Caco-2 (cell line): ENCODE measurements at regions not wholly inside any gene's neighbourhood (a gene's known extent, or its start where the extent isn't known, plus 50 kb on each side); places are given as distances from the start of the nearest gene placed in this dataset.

Experiments used
- BruUV-seq: library from RNA; stranded (reverse); fragments of 400-500 nt; replicated peaks from 2 replicates; lab custom pipeline; 2021; lab: Mats Ljungman, UMichigan
- CTCF ChIA-PET: fragments of 300-600 bp; sonication (Branson Sonifier 250); formaldehyde crosslinking; loops from one replicate; lab custom pipeline; 2022; ENCODE audit warnings: antibody characterized with exemption; lab: Charles Lee
- POLR2A ChIA-PET: fragments of 300-600 bp; sonication (Branson Sonifier 250); formaldehyde crosslinking; loops from one replicate; lab custom pipeline; 2022; ENCODE audit warnings: antibody characterized with exemption; lab: Charles Lee
- DNase-seq, 2 experiments: peaks; one replicate each; pipeline versions ENCODE4 v3.0.0 to v3.0.0-alpha.2; 2020 to 2022
- H3K27me3 ChIP-seq: replicated peaks from 2 replicates; pipeline ENCODE4 v1.6.0; 2011; ENCODE audit warnings: low read length; ENCODE audit not compliant: control insufficient read depth, insufficient read depth
- H3K36me3 ChIP-seq: 2 replicates; pipeline ENCODE4 v1.5.1; 2011; ENCODE audit warnings: low read length; ENCODE audit not compliant: control insufficient read depth, insufficient read depth
- H3K4me1 ChIP-seq: fragments of 250-450 bp; sonication (Bioruptor Pico); 2 replicates; pipeline ENCODE4 v1.5.1; 2020; ENCODE audit warnings: mild to moderate bottlenecking
- H3K4me3 ChIP-seq: 2 replicates; pipeline ENCODE4 v1.5.1; 2011; ENCODE audit warnings: low read depth, mild to moderate bottlenecking, control low read depth, low read length
- H3K9me3 ChIP-seq: fragments of 250-450 bp; sonication (Bioruptor Pico); 2 replicates; pipeline ENCODE4 v1.5.1; 2020; ENCODE audit warnings: mild to moderate bottlenecking, moderate library complexity
- H3K27ac Mint-ChIP-seq: one replicate; pipeline ENCODE4 v1.8.0; 2022; ENCODE audit warnings: mixed read lengths; ENCODE audit not compliant: unreplicated experiment
- H3K27me3 Mint-ChIP-seq: one replicate; pipeline ENCODE4 v1.8.0; 2022; ENCODE audit warnings: mixed read lengths; ENCODE audit not compliant: insufficient read depth, unreplicated experiment
- H3K36me3 Mint-ChIP-seq: one replicate; pipeline ENCODE4 v1.8.0; 2022; ENCODE audit warnings: mild to moderate bottlenecking, mixed read lengths; ENCODE audit not compliant: insufficient read depth, unreplicated experiment
- H3K4me1 Mint-ChIP-seq: one replicate; pipeline ENCODE4 v1.8.0; 2022; ENCODE audit warnings: low read depth, mixed read lengths; ENCODE audit not compliant: unreplicated experiment
- H3K4me3 Mint-ChIP-seq: one replicate; pipeline ENCODE4 v1.8.0; 2022; ENCODE audit warnings: mild to moderate bottlenecking, moderate library complexity, mixed read lengths; ENCODE audit not compliant: unreplicated experiment
- H3K9me3 Mint-ChIP-seq: one replicate; pipeline ENCODE4 v1.8.0; 2022; ENCODE audit warnings: mixed read lengths; ENCODE audit not compliant: unreplicated experiment
- CTCF ChIP-seq, 2 experiments: fragments of 200-600 bp in 1 of 2; IDR thresholded peaks; 1 replicate in 1 of 2; 2 replicates in 1 of 2; pipeline versions ENCODE4 v1.5.1 to v1.8.0; 2011 to 2022; ENCODE audit warnings: antibody characterized with exemption in 1 of 2, control low read depth in 1 of 2, inconsistent platforms in 1 of 2, low read depth in 1 of 2, low read length in 1 of 2, mild to moderate bottlenecking in 1 of 2, moderate library complexity in 1 of 2; ENCODE audit not compliant: insufficient read depth in 1 of 2, severe bottlenecking in 1 of 2, unreplicated experiment in 1 of 2
- intact Hi-C: fragments of 100-400 bp; cut with micrococcal nuclease; formaldehyde crosslinking; loops from one replicate; pipeline ENCODE4 v1.10.0; 2022; ENCODE audit not compliant: unreplicated experiment

- Histone ChIP-seq H3K9me3 (no peaks in the 10 kb centered on the region), H3K27me3 (no peaks in the 10 kb centered on the region; the same call in 1 of the 2 replicates), H3K4me3 (no peak overlapping the region), H3K36me3 (no peaks in the 10 kb centered on the region), H3K4me1 (no peaks in the 10 kb centered on the region)
- intact Hi-C loops, result no loop called here
- no peak for TF ChIP-seq CTCF (IDR thresholded peaks at IDR 0.05; ENCODE audit: insufficient read depth in 1 of 2, low read depth in 1 of 2, low read length in 1 of 2, severe bottlenecking in 1 of 2, unreplicated experiment in 1 of 2)
- POLR2A ChIA-PET, result no interaction called here
- no peak overlapping the region for H3K27ac Mint-ChIP-seq
- no peak overlapping the region for H3K4me3 Mint-ChIP-seq
- H3K4me1 Mint-ChIP-seq, result no peaks in the 10 kb centered on the region
- no peaks in the 10 kb centered on the region for H3K36me3 Mint-ChIP-seq
- DNase-seq, result no peak
- H3K9me3 Mint-ChIP-seq, result no peaks in the 10 kb centered on the region
- no TSS peak for BruUV-seq
- peaks cover 12% of the 10 kb centered on the region for H3K27me3 Mint-ChIP-seq
- CTCF ChIA-PET, result no interaction called here
Measured at GRCh38 chr12:131385313-131386166, 325.4 kb upstream of the SFSWAP start.

- no peaks in the 10 kb centered on the region for H3K36me3 Mint-ChIP-seq
- DNase-seq, result no peak
- TF ChIP-seq CTCF (IDR thresholded peaks at IDR 0.05; ENCODE audit: insufficient read depth in 1 of 2, low read depth in 1 of 2, low read length in 1 of 2, severe bottlenecking in 1 of 2, unreplicated experiment in 1 of 2), result no peak
- Histone ChIP-seq H3K36me3 (no peaks in the 10 kb centered on the region), H3K4me3 (no peak overlapping the region), H3K9me3 (no peaks in the 10 kb centered on the region), H3K27me3 (no peaks in the 10 kb centered on the region), H3K4me1 (no peaks in the 10 kb centered on the region)
- peaks cover 12% of the 10 kb centered on the region for H3K27me3 Mint-ChIP-seq
- H3K9me3 Mint-ChIP-seq, result no peaks in the 10 kb centered on the region
- intact Hi-C loops, result no loop called here
- H3K4me1 Mint-ChIP-seq, result no peaks in the 10 kb centered on the region
- ChIA-PET POLR2A (no interaction called here), CTCF (no interaction called here)
- H3K4me3 Mint-ChIP-seq, result no peak overlapping the region
- no peak overlapping the region for H3K27ac Mint-ChIP-seq
- BruUV-seq, result no TSS peak
Measured at GRCh38 chr12:131386167-131386521, 324.7 kb upstream of the SFSWAP start.

GRCh38 chr12:131386781-131387180 lies 324.1 kb upstream of the SFSWAP start:
- H3K36me3 Mint-ChIP-seq, result no peaks in the 10 kb centered on the region
- no peak overlapping the region for H3K27ac Mint-ChIP-seq
- H3K4me1 Mint-ChIP-seq, result no peaks in the 10 kb centered on the region
- Histone ChIP-seq H3K4me3 (no peak overlapping the region), H3K27me3 (no peaks in the 10 kb centered on the region), H3K4me1 (no peaks in the 10 kb centered on the region), H3K9me3 (no peaks in the 10 kb centered on the region), H3K36me3 (no peaks in the 10 kb centered on the region)
- TF ChIP-seq CTCF (IDR thresholded peaks at IDR 0.05; ENCODE audit: insufficient read depth in 1 of 2, low read depth in 1 of 2, low read length in 1 of 2, severe bottlenecking in 1 of 2, unreplicated experiment in 1 of 2), result no peak
- DNase-seq, result no peak
- intact Hi-C loops, result no loop called here
- CTCF ChIA-PET, result no interaction called here
- H3K4me3 Mint-ChIP-seq, result no peak overlapping the region
- H3K27me3 Mint-ChIP-seq, result peaks cover 12% of the 10 kb centered on the region
- no TSS peak for BruUV-seq
- POLR2A ChIA-PET, result no interaction called here
- H3K9me3 Mint-ChIP-seq, result no peaks in the 10 kb centered on the region
